Gastrocnemius medialis (tissue), 4 donors: ENCODE measurements at regions not wholly inside any gene's neighbourhood (a gene's known extent, or its start where the extent isn't known, plus 50 kb on each side); places are given as distances from the start of the nearest gene placed in this dataset.

ENCODE experiments used
- POLR2A ChIP-seq, 2 donors: fragments of 450-650 bp; IDR thresholded peaks; one replicate each; pipeline ENCODE4 v1.6.1; 2017; ENCODE audit warnings: antibody characterized with exemption in 2 of 2, mild to moderate bottlenecking in 2 of 2, moderate library complexity in 2 of 2
- TF ChIP-seq, protein P1 (sequence below), 5 experiments: fragments of 450-650 bp in 3 of 5; fragments of 200-600 bp in 2 of 5; sonication (generic) in 2 of 5; IDR thresholded peaks in 4 of 5; conservative IDR thresholded peaks in 1 of 5; 1 replicate in 4 of 5; 2 replicates in 1 of 5; pipeline ENCODE4 v1.5.1; 2016 to 2019; ENCODE audit warnings: antibody characterized with exemption in 5 of 5, mild to moderate bottlenecking in 3 of 5, moderate library complexity in 3 of 5

DNA sequence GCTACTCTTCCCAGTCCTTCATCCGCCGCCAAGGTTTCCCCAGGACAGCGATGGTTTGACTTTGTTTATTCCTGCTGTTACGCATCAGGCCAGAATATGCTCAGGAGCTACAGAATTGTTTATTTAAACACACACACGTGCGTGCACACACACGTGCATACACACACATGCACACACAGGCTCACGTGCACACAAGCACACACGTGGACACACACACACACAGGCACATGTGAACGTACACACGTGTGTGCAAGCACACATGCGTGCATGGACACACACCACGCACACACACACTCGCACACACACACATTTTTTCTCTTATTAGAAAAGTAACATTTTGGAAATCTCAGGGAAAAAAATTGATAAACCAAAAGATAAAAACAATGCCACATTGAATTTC, 64.6 kb upstream of the UST start:
- TF ChIP-seq POLR2A (IDR thresholded peaks at IDR 0.05), result no peak
- TF ChIP-seq, protein P1, sequence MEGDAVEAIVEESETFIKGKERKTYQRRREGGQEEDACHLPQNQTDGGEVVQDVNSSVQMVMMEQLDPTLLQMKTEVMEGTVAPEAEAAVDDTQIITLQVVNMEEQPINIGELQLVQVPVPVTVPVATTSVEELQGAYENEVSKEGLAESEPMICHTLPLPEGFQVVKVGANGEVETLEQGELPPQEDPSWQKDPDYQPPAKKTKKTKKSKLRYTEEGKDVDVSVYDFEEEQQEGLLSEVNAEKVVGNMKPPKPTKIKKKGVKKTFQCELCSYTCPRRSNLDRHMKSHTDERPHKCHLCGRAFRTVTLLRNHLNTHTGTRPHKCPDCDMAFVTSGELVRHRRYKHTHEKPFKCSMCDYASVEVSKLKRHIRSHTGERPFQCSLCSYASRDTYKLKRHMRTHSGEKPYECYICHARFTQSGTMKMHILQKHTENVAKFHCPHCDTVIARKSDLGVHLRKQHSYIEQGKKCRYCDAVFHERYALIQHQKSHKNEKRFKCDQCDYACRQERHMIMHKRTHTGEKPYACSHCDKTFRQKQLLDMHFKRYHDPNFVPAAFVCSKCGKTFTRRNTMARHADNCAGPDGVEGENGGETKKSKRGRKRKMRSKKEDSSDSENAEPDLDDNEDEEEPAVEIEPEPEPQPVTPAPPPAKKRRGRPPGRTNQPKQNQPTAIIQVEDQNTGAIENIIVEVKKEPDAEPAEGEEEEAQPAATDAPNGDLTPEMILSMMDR (IDR thresholded peaks at IDR 0.05 in 4 of 5, conservative IDR thresholded peaks at IDR 0.05 in 1 of 5), result no peak
